ENCODE measurements at regions not wholly inside any gene's neighbourhood (a gene's known extent, or its start where the extent isn't known, plus 50 kb on each side); places are given as distances from the start of the nearest gene placed in this dataset.

- no peak for DNase-seq (ENCODE audit: low spot score)
Observed at GRCh38 chr1:223487887-223488259, 94.7 kb downstream of the CCDC185 start.

GRCh38 chr1:223489439-223489838 lies 96.2 kb downstream of the CCDC185 start:
- no peak for DNase-seq (ENCODE audit: low spot score)

- no peak for DNase-seq (ENCODE audit: low spot score)
Observed at GRCh38 chr1:223490256-223490655, 97.0 kb downstream of the CCDC185 start.
